ENCODE measurements at regions not wholly inside any gene's neighbourhood (a gene's known extent, or its start where the extent isn't known, plus 50 kb on each side); places are given as distances from the start of the nearest gene placed in this dataset.
A peak's percentile ranks its signal among the peaks of the same experiment; 100 is the strongest.

DNA sequence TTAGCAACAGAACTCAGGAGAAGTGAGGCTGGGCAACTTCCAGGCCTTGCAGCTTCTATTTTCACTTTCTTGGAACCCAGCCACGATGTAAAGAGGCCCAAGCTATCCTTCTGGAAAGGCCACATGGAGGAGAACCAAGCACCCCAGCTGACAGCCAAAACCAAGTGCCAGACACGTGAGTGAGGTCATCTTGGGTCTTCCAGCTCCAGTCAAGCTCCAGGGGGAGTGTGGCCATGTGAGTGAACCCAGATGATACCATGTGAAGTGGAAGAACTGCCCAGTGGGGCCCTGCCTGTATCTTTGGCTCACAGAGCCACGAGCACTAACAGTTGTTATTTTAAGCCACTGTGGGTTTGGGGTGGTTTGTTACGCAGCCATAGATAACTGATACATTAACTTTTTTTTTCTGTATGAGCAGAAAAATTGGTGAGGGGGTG is 126.8 kb upstream of the MAP1LC3B2 start:
- no peak for DNase-seq (ENCODE audit: low read depth)
- TF ChIP-seq, protein P1, sequence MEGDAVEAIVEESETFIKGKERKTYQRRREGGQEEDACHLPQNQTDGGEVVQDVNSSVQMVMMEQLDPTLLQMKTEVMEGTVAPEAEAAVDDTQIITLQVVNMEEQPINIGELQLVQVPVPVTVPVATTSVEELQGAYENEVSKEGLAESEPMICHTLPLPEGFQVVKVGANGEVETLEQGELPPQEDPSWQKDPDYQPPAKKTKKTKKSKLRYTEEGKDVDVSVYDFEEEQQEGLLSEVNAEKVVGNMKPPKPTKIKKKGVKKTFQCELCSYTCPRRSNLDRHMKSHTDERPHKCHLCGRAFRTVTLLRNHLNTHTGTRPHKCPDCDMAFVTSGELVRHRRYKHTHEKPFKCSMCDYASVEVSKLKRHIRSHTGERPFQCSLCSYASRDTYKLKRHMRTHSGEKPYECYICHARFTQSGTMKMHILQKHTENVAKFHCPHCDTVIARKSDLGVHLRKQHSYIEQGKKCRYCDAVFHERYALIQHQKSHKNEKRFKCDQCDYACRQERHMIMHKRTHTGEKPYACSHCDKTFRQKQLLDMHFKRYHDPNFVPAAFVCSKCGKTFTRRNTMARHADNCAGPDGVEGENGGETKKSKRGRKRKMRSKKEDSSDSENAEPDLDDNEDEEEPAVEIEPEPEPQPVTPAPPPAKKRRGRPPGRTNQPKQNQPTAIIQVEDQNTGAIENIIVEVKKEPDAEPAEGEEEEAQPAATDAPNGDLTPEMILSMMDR (conservative IDR thresholded peaks at IDR 0.05; ENCODE audit: low read depth, low read length), result no peak
- no peak overlapping the region for H3K4me3 ChIP-seq (ENCODE audit: low read depth, low read length)

DNA sequence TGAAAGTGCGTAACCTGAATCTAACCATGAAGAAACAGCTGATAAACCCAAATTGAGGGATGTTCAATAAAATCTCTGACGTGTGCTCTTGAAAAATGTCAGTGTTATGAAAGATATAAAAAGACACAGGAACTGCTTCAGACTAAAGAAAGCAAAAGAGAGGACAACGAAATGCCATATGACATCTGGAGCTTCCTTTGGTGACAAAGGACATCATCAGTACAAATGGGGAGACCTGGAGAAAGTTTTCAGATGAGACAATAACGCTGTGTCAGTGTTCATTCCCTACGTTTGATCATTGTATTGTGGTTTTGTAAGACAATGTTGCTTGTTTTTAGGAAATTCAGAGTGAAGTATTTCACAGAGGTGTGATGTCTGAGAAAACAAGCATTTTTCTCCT is 125.9 kb upstream of the MAP1LC3B2 start:
- no peak for DNase-seq (ENCODE audit: low read depth)
- TF ChIP-seq, protein P1 (conservative IDR thresholded peaks at IDR 0.05; ENCODE audit: low read depth, low read length), result no peak
- H3K4me3 ChIP-seq (ENCODE audit: low read depth, low read length), result no peak overlapping the region

DNA sequence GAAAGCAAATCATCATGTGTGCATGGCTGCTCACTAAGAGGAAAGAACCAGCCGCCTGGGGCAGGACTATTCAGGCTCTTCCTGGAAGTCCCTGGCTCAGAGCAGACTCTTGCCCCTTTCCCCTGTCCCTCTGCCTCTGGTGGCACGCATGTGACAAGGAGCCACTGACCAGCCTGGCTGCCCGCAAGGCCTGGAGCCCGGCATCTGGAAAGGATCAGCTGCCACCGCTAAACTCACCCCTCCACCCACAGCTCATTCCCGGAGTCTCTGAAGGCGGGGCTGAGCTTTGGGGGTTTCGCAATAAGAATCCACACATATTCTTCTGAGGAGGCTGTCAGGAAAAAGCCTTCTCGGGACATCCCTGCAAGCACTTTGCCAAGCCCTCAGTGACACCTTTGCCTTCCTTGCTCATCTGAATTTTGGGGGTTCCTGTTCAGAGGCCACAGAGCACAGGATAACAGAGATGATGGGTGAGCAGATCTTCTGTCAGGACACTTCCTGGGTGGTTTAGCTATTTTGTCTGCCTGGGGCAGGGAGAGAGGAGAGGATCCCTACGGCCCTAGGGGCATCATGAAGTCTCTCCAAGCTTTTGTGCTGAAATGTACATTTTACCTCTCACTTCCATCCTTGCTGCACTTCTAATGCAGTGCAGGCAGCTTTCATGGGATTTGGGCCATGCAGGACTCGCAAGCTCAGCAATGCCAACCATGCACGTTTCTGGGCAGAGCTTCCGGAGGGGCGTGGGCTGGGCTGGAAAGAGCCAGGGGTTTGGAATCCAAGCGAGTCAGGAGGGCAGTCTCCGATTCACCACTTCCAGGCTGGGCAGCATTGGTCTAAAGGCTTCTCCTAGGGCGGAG is 124.8 kb upstream of the MAP1LC3B2 start:
- peak overlapping the region; percentile 44 for H3K4me3 ChIP-seq (ENCODE audit: low read depth, low read length)
- TF ChIP-seq, protein P1 (conservative IDR thresholded peaks at IDR 0.05; ENCODE audit: low read depth, low read length), result no peak
- no peak for DNase-seq (ENCODE audit: low read depth)

DNA sequence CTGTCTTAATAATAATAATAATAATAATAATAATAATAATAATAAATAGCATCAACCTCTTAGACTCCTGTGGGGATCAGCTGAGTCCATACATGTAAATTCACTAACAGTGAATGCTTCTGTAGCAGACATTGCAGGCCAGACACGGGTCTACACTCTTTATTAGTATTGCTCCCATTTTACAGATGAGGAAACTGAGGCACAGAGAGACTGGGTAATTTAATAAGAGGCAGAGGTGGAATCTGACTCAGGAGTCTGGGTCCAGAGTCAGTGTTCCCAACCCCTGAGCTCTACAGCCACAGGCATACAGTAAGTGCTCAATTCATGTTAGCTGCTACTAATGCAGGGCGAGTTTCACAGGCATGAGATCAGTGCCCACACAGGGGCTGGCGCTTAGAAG is 123.2 kb upstream of the MAP1LC3B2 start:
- DNase-seq (ENCODE audit: low read depth), result no peak
- TF ChIP-seq, protein P1 (conservative IDR thresholded peaks at IDR 0.05; ENCODE audit: low read depth, low read length), result no peak
- H3K4me3 ChIP-seq (ENCODE audit: low read depth, low read length), result no peak overlapping the region

DNA sequence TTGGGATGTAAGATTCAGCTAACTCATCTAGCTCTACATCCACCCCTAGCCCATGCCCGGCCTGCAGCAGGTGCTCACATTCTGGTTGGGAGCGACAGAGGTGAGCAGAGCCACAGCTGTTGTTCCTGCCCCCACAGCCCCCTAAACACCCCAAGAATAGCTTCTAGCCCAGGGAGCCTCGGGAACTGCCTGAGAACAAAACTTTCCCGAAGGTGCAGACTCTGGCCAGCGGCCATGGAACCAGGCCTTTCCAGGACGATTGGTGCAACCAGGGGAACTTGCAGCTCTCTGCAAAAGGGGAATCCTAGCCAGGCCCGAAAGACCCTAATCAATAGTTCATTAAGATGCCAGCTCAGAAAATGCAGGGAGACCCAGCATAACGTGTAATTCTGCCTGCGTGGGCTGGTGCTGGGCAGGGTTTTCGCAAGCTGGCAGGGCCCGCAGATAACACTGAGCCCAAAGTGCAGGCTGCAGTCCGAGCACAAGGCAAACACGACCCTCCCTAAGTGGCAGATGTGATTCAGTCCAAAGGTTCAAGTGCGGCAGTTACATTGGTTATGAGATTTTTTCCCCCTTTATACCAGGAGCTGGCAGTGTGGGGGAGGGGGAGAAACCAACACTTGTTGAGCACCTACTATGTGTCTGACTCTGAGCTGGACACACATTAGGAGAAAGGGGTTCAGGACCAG is 122.5 kb upstream of the MAP1LC3B2 start:
- H3K4me3 ChIP-seq (ENCODE audit: low read depth, low read length), result no peak overlapping the region
- TF ChIP-seq, protein P1 (conservative IDR thresholded peaks at IDR 0.05; ENCODE audit: low read depth, low read length), result no peak
- no peak for DNase-seq (ENCODE audit: low read depth)

DNA sequence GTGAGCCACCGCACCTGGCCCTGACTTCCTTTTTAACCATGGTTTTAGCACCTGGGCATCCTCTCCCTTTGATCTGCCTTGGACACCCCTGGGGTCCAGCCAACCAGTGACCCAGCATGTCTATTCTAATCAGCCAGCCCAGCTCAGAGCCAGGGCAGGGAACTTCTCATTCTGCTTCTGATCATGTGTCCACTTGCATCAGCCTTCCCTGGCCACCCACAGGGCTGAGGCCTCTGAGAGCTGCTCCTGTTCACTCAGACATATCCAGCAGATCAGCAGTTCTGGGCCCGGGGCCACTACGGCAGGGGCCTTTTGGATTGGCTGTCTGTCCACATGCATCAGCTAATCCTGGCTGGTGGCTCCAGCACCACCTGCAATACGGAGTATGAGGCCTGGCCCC is 117.9 kb upstream of the MAP1LC3B2 start:
- DNase-seq (ENCODE audit: low read depth), result no peak
- H3K4me3 ChIP-seq (ENCODE audit: low read depth, low read length), result no peak overlapping the region
- TF ChIP-seq, protein P1 (conservative IDR thresholded peaks at IDR 0.05; ENCODE audit: low read depth, low read length), result no peak
